ENCODE measurements at regions not wholly inside any gene's neighbourhood (a gene's known extent, or its start where the extent isn't known, plus 50 kb on each side); places are given as distances from the start of the nearest gene placed in this dataset.
"Not testable (repeated sequence)": the region's sequence is repeated elsewhere in the genome, so short reads cannot be mapped to it uniquely, and the experiment has no call there.

- DNase-seq, result no peak
These were observed 248.3 kb upstream of the CCNG1 start for GRCh38 chr5:163189023-163189553.

GRCh38 chr5:163190283-163190682, 247.1 kb upstream of the CCNG1 start:
- DNase-seq, result no peak

GRCh38 chr5:163190784-163191183, 246.6 kb upstream of the CCNG1 start:
- no peak for DNase-seq

- DNase-seq, result no peak
These were observed 243.5 kb upstream of the CCNG1 start for GRCh38 chr5:163193886-163194285.

- no peak for DNase-seq
These were observed 231.8 kb upstream of the CCNG1 start for GRCh38 chr5:163205645-163206044.

GRCh38 chr5:163221581-163221980, 215.8 kb upstream of the CCNG1 start:
- no peak for DNase-seq

- no peak for DNase-seq
These were observed 214.4 kb upstream of the CCNG1 start for GRCh38 chr5:163222982-163223381.

GRCh38 chr5:163244445-163244987, 192.9 kb upstream of the CCNG1 start:
- DNase-seq, result no peak

- no peak for DNase-seq
These were observed 191.8 kb upstream of the CCNG1 start for GRCh38 chr5:163245584-163245983.

GRCh38 chr5:163248333-163248732, 189.1 kb upstream of the CCNG1 start:
- no peak for DNase-seq

GRCh38 chr5:163248871-163249270, 188.5 kb upstream of the CCNG1 start:
- DNase-seq, result no peak

- DNase-seq, result no peak
These were observed 184.4 kb upstream of the CCNG1 start for GRCh38 chr5:163252950-163253349.

- no peak for DNase-seq
These were observed 177.9 kb upstream of the CCNG1 start for GRCh38 chr5:163259495-163259894.

GRCh38 chr5:163260471-163260870, 176.9 kb upstream of the CCNG1 start:
- no peak for DNase-seq

- no peak for DNase-seq
These were observed 176.4 kb upstream of the CCNG1 start for GRCh38 chr5:163260961-163261360.

- no peak for DNase-seq
These were observed 175.6 kb upstream of the CCNG1 start for GRCh38 chr5:163261647-163262269.

GRCh38 chr5:163266249-163266648, 171.1 kb upstream of the CCNG1 start:
- not testable (repeated sequence) for DNase-seq

- DNase-seq, result no peak
These were observed 167.8 kb upstream of the CCNG1 start for GRCh38 chr5:163269624-163270023.

GRCh38 chr5:163276466-163276865, 160.9 kb upstream of the CCNG1 start:
- no peak for DNase-seq

- DNase-seq, result not testable (repeated sequence)
These were observed 156.5 kb upstream of the CCNG1 start for GRCh38 chr5:163280897-163281296.

- DNase-seq, result no peak
These were observed 155.9 kb upstream of the CCNG1 start for GRCh38 chr5:163281512-163281911.

- no peak for DNase-seq
These were observed 143.6 kb upstream of the CCNG1 start for GRCh38 chr5:163293836-163294235.

- no peak for DNase-seq
These were observed 133.7 kb upstream of the CCNG1 start for GRCh38 chr5:163303718-163304117.

GRCh38 chr5:163305655-163306054, 131.7 kb upstream of the CCNG1 start:
- DNase-seq, result no peak

- DNase-seq, result peak; percentile 5
These were observed 131.0 kb upstream of the CCNG1 start for GRCh38 chr5:163306421-163306820.

Data from KG1 (cell line).